Heart left ventricle (tissue), 16 donors: ENCODE measurements at regions not wholly inside any gene's neighbourhood (a gene's known extent, or its start where the extent isn't known, plus 50 kb on each side); places are given as distances from the start of the nearest gene placed in this dataset.

ENCODE experiments used
- ATAC-seq, 4 donors: fragments of 200-7000 bp; cut with Tn5 transposase; one replicate each; pipeline ENCODE4 v1.9.1; 2020 to 2022; ENCODE audit warnings: moderate library complexity in 4 of 4, mild to moderate bottlenecking in 3 of 4, moderate number of reproducible peaks in 1 of 4
- DNase-seq, 5 donors: peaks; one replicate each; pipeline ENCODE4 v3.0.0-alpha.2; 2020
- H3K27ac ChIP-seq, 12 donors: fragments of 200-600 bp; sonication (generic) in 4 of 12; one replicate each; pipeline versions ENCODE4 v1.5.0 to v1.8.0; 2016 to 2022; ENCODE audit warnings: mild to moderate bottlenecking in 2 of 12
- H3K27me3 ChIP-seq, 9 donors: fragments of 200-600 bp; sonication (generic) in 2 of 9; one replicate each; pipeline versions ENCODE4 v1.5.1 to v1.8.0; 2016 to 2022; ENCODE audit warnings: mild to moderate bottlenecking in 3 of 9
- H3K36me3 ChIP-seq, 9 donors: fragments of 200-600 bp; sonication (generic) in 2 of 9; one replicate each; pipeline versions ENCODE4 v1.5.0 to v1.8.0; 2018 to 2022; ENCODE audit warnings: mild to moderate bottlenecking in 2 of 9
- H3K4me1 ChIP-seq, 12 donors: fragments of 200-600 bp; sonication (generic) in 4 of 12; one replicate each; pipeline versions ENCODE4 v1.5.0 to v1.8.0; 2016 to 2022; ENCODE audit warnings: mild to moderate bottlenecking in 3 of 12
- H3K4me3 ChIP-seq, 12 donors: fragments of 200-600 bp; sonication (generic) in 4 of 12; one replicate each; pipeline versions ENCODE4 v1.5.0 to v1.8.0; 2017 to 2022; ENCODE audit warnings: mild to moderate bottlenecking in 9 of 12, moderate library complexity in 4 of 12
- H3K9me3 ChIP-seq, 12 donors: fragments of 200-600 bp; sonication (generic) in 4 of 12; one replicate each; pipeline versions ENCODE4 v1.5.0 to v1.8.0; 2016 to 2022; ENCODE audit warnings: mild to moderate bottlenecking in 1 of 12
- POLR2A ChIP-seq, 2 donors: fragments of 450-650 bp; IDR thresholded peaks; one replicate each; pipeline ENCODE4 v1.6.1; 2017; ENCODE audit warnings: antibody characterized with exemption in 2 of 2, mild to moderate bottlenecking in 2 of 2, moderate library complexity in 2 of 2
- WGBS, 4 donors: extraction: QIAGEN DNeasy Blood & Tissue Kit in 2 of 4; methylation state at CpG; one replicate each; pipeline versions ENCODE4 v1.1.5 to v1.1.7; 2013 to 2018; 5-methylcytosine and 5-hydroxymethylcytosine counted together
- intact Hi-C, 10 donors: fragments of 100-400 bp; cut with DNase I; formaldehyde crosslinking; loops; one replicate each; pipeline versions ENCODE4 v1.11.1 to v1.14.2; 2022
- TF ChIP-seq, protein P1 (sequence below), 12 donors: fragments of 200-600 bp; sonication (generic) in 4 of 12; IDR thresholded peaks; one replicate each; pipeline versions ENCODE4 v1.5.0 to v1.8.0; 2018 to 2022; ENCODE audit warnings: antibody characterized with exemption in 12 of 12, mild to moderate bottlenecking in 5 of 12
- donor health status: ischemic (EF 13 %, LVEDD 7.1; RV severe dilation, severe dysfunction).
- donor health status: healthy with polysubstance abuse.
- donor health status: DM: no; HTN: yes; CAD: no.
- donor health status: DM: no; HTN: no; CAD: no.
- donor health status: ischemic (EF 25% LVEDD 6.9; RV normal size, moderate dysfunction).
- donor health status: ischemic (EF 25% LVEDD 5.7; RV mildly dilated, moderate dysfunction).
- donor health status: healthy.
- donor health status: DM: yes; HTN: yes; CAD: no.
- donor health status: ischemic (EF 35%, LVEDD 5.7; RV mildly dilated, moderate dysfunction).
- donor health status: nonischemic (EF 11% LVEDD 7.7; RV severe dilation, severe dysfunction).
- donor health status: DM: yes; HTN: yes; CAD: no.
- donor health status: PGD.
- donor health status: ischemic (EF 29% LVEDD 5.4; RV normal size, mild dysfunction).
- donor health status: nonischemic (EF 23%, LVEDD 6.1; RV moderate dilation, normal function).

DNA sequence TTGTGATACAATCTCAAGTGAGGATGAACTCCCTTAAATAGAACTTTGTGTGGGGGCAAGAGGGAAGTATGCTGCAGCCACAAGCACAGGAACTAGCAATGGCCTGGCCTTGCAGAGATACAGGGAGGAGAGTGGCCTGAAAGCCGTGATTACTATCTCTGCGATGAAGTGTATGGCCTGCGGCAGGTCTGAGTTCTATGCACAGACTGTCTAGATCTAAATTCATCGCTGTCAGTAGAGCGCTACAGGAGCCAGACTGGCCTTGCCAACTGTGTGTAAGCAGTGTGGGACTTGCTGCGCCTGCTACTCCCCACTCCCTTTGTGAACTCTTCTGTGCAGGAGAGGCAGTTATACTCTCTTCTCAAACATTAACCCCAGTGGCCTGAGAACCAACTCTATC lies 997.0 kb downstream of the GRIK2 start:
- DNase-seq (no peak), ATAC-seq (no peak)
- H3K36me3 ChIP-seq: no peaks in the 10 kb centered on the region
- H3K4me1 ChIP-seq: no peaks in the 10 kb centered on the region
- 67 to 78% (median 73%) methylated on average over 6 of the region's 6 CpGs for WGBS, 4 donors
- H3K27me3 ChIP-seq: no peaks in the 10 kb centered on the region
- no peak overlapping the region for H3K4me3 ChIP-seq
- intact Hi-C loops: no loop called here
- no peak overlapping the region for H3K27ac ChIP-seq
- TF ChIP-seq, protein P1, sequence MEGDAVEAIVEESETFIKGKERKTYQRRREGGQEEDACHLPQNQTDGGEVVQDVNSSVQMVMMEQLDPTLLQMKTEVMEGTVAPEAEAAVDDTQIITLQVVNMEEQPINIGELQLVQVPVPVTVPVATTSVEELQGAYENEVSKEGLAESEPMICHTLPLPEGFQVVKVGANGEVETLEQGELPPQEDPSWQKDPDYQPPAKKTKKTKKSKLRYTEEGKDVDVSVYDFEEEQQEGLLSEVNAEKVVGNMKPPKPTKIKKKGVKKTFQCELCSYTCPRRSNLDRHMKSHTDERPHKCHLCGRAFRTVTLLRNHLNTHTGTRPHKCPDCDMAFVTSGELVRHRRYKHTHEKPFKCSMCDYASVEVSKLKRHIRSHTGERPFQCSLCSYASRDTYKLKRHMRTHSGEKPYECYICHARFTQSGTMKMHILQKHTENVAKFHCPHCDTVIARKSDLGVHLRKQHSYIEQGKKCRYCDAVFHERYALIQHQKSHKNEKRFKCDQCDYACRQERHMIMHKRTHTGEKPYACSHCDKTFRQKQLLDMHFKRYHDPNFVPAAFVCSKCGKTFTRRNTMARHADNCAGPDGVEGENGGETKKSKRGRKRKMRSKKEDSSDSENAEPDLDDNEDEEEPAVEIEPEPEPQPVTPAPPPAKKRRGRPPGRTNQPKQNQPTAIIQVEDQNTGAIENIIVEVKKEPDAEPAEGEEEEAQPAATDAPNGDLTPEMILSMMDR (IDR thresholded peaks at IDR 0.05): no peak
- TF ChIP-seq POLR2A (IDR thresholded peaks at IDR 0.05): no peak
- peaks cover 0 to 24% (median 8%) of the 10 kb centered on the region in 12 donors for H3K9me3 ChIP-seq

DNA sequence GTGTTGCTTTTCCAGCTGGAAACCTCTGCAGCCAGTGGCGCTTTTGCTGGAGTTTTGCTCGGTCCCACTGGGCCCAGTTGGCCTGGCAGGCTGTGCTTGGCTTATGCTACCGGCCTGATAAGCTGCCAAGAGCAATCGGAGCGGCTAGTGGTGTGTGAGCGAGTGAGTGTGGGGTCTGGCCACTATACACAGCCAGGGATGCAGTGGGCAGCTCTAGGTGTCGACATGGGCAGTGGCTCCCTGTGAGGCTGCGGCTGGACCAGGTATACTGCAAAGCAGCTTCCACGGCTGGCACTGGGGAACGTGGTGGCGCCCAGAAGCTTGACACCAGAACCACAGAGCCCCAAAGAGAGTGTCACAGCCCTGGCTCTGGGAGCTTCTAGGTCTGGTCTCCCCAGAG lies 996.5 kb downstream of the GRIK2 start:
- H3K4me3 ChIP-seq: no peak overlapping the region
- DNase-seq: no peak
- H3K4me1 ChIP-seq: no peaks in the 10 kb centered on the region
- intact Hi-C loops: no loop called here
- TF ChIP-seq, protein P1 (IDR thresholded peaks at IDR 0.05): no peak
- TF ChIP-seq POLR2A (IDR thresholded peaks at IDR 0.05): no peak
- H3K36me3 ChIP-seq: no peaks in the 10 kb centered on the region
- H3K27me3 ChIP-seq: no peaks in the 10 kb centered on the region
- H3K9me3 ChIP-seq: peaks cover 0 to 21% (median 7%) of the 10 kb centered on the region in 12 donors
- no peak overlapping the region for H3K27ac ChIP-seq
- WGBS, 4 donors: 71 to 81% (median 76%) methylated on average over 10 to 11 of the region's 11 CpGs
- ATAC-seq: no peak

DNA sequence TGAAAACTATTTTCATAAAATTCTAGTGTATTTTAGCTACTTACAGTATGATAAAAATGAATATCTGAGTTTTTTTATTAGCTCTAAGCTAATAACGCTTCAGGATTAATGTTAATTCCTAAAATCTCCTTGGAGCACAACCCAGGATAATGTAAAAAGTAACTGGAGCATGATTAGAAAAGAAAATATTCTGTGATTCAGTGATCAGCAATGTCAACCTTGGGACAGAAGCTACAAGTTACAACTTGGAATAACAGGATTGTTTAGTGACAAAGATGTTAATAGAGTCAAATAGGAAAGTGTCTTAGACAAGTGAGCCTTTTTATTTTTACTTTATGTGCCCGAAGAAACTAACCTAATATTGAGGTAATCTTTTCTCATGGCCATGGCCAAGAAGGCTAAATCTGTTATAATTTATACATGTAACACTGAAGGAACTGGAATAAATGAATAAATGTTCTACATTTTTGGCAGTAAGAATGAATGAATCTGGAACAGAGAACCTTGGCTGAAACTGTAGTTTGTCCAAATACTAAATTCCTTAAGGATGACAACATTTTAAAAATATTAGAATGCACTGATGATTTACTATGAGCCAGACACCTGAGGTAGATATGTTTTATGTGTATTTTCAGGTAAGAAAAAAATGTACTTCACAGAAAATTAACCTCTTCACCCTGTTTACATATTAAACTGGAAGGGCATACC lies 994.0 kb downstream of the GRIK2 start:
- no peaks in the 10 kb centered on the region for H3K36me3 ChIP-seq
- no peak overlapping the region for H3K4me3 ChIP-seq
- TF ChIP-seq POLR2A (IDR thresholded peaks at IDR 0.05): no peak
- WGBS, 4 donors: 61 to 77% (median 73%) methylated on average over 2 of the region's 2 CpGs
- H3K27ac ChIP-seq: no peak overlapping the region
- DNase-seq (no peak), ATAC-seq (no peak)
- intact Hi-C loops: no loop called here
- no peaks in the 10 kb centered on the region for H3K4me1 ChIP-seq
- no peaks in the 10 kb centered on the region for H3K9me3 ChIP-seq
- no peaks in the 10 kb centered on the region for H3K27me3 ChIP-seq

GRCh38 chr6:102381203-102381602 lies 987.7 kb downstream of the GRIK2 start:
- TF ChIP-seq, protein P1 (IDR thresholded peaks at IDR 0.05): no peak
- TF ChIP-seq POLR2A (IDR thresholded peaks at IDR 0.05): no peak
- no peak for DNase-seq
- Histone ChIP-seq H3K4me1 (no peaks in the 10 kb centered on the region), H3K27ac (no peak overlapping the region), H3K9me3 (no peaks in the 10 kb centered on the region), H3K36me3 (no peaks in the 10 kb centered on the region), H3K27me3 (no peaks in the 10 kb centered on the region), H3K4me3 (no peak overlapping the region)
- intact Hi-C loops: no loop called here
- no peak for ATAC-seq

DNA sequence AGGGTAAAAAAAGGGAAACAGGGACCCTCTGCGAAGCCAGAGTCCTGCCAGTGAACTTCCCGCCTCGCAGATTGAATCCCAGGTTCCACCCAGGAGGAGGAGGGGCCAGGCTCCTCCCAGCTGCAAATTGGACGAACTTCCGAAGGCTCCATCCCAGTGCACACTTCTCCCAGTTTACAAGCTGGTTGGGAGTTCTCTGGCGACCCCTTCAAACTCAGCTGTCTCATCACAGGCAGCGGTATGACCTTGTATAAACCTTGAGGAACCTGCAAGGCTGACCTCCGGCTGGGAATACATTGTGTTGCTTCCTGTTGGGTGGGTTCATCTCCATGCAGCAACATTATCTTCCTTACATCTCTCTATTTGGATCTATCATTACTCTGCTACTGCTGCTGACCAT lies 962.7 kb downstream of the GRIK2 start:
- no peaks in the 10 kb centered on the region for H3K4me1 ChIP-seq
- WGBS, 4 donors: 68 to 79% (median 73%) methylated on average over 8 of the region's 8 CpGs
- no peak overlapping the region for H3K4me3 ChIP-seq
- no peak for DNase-seq
- TF ChIP-seq, protein P1 (IDR thresholded peaks at IDR 0.05): no peak
- TF ChIP-seq POLR2A (IDR thresholded peaks at IDR 0.05): no peak
- H3K9me3 ChIP-seq: peaks cover 0 to 3% (median 0%) of the 10 kb centered on the region in 12 donors
- H3K27ac ChIP-seq: no peak overlapping the region
- ATAC-seq: no peak
- intact Hi-C loops: no loop called here
- no peaks in the 10 kb centered on the region for H3K36me3 ChIP-seq
- peaks cover 0 to 3% (median 0%) of the 10 kb centered on the region in 9 donors for H3K27me3 ChIP-seq
